Gastrocnemius medialis (tissue), 4 donors: ENCODE measurements at regions not wholly inside any gene's neighbourhood (a gene's known extent, or its start where the extent isn't known, plus 50 kb on each side); places are given as distances from the start of the nearest gene placed in this dataset.

Source experiments
- CTCF ChIP-seq, 5 experiments: fragments of 450-650 bp in 3 of 5; fragments of 200-600 bp in 2 of 5; sonication (generic) in 2 of 5; IDR thresholded peaks in 4 of 5; conservative IDR thresholded peaks in 1 of 5; 1 replicate in 4 of 5; 2 replicates in 1 of 5; pipeline ENCODE4 v1.5.1; 2016 to 2019; ENCODE audit warnings: antibody characterized with exemption in 5 of 5, mild to moderate bottlenecking in 3 of 5, moderate library complexity in 3 of 5
- POLR2A ChIP-seq, 2 donors: fragments of 450-650 bp; IDR thresholded peaks; one replicate each; pipeline ENCODE4 v1.6.1; 2017; ENCODE audit warnings: antibody characterized with exemption in 2 of 2, mild to moderate bottlenecking in 2 of 2, moderate library complexity in 2 of 2

GRCh38 chr18:40935423-40935822 is 1019.6 kb upstream of the PIK3C3 start:
- peak in 1 of 5 experiments; percentile 19 for TF ChIP-seq CTCF (IDR thresholded peaks at IDR 0.05 in 4 of 5, conservative IDR thresholded peaks at IDR 0.05 in 1 of 5)
- no peak for TF ChIP-seq POLR2A (IDR thresholded peaks at IDR 0.05)
